Astrocyte (in vitro differentiated cells and primary cell): ENCODE measurements at regions not wholly inside any gene's neighbourhood (a gene's known extent, or its start where the extent isn't known, plus 50 kb on each side); places are given as distances from the start of the nearest gene placed in this dataset.

Source experiments
- DNase-seq: peaks from one replicate; pipeline ENCODE4 v3.0.0-alpha.2; 2010; ENCODE audit warnings: low read depth
- FAIRE-seq: peaks from 2 replicates; lab custom pipeline; 2011; peaks lifted over from hg19 to GRCh38; lab: Jason Lieb, UNC
- H2AFZ ChIP-seq: 2 replicates; pipeline ENCODE4 v1.6.0; 2012; ENCODE audit warnings: low read depth, low read length, inconsistent platforms
- H3K27ac ChIP-seq: 2 replicates; pipeline ENCODE4 v1.5.1; 2011; ENCODE audit warnings: low read depth, low read length, inconsistent platforms
- H3K27me3 ChIP-seq: 2 replicates; pipeline ENCODE4 v1.6.0; 2011; ENCODE audit warnings: low read length, inconsistent platforms; ENCODE audit not compliant: insufficient read depth
- H3K36me3 ChIP-seq: 2 replicates; pipeline ENCODE4 v1.5.1; 2011; ENCODE audit warnings: low read length, inconsistent platforms; ENCODE audit not compliant: insufficient read depth
- H3K4me1 ChIP-seq: 2 replicates; pipeline ENCODE4 v1.5.1; 2011; ENCODE audit warnings: low read length, inconsistent platforms; ENCODE audit not compliant: insufficient read depth
- H3K4me2 ChIP-seq: 2 replicates; pipeline ENCODE4 v1.6.0; 2012; ENCODE audit warnings: low read length, inconsistent platforms
- H3K4me3 ChIP-seq: 2 replicates; pipeline ENCODE4 v1.5.1; 2011; ENCODE audit warnings: low read depth, mild to moderate bottlenecking, low read length, inconsistent platforms; ENCODE audit not compliant: insufficient read depth
- H3K79me2 ChIP-seq: 2 replicates; pipeline ENCODE4 v1.6.0; 2012; ENCODE audit warnings: mild to moderate bottlenecking, low read length, inconsistent platforms; ENCODE audit not compliant: insufficient read depth
- H3K9ac ChIP-seq: 2 replicates; pipeline ENCODE4 v1.6.0; 2012; ENCODE audit warnings: mild to moderate bottlenecking, low read length, inconsistent platforms
- H3K9me3 ChIP-seq: 2 replicates; pipeline ENCODE4 v1.5.1; 2012; ENCODE audit warnings: low read depth, mild to moderate bottlenecking, low read length, inconsistent platforms; ENCODE audit not compliant: insufficient read depth
- H4K20me1 ChIP-seq: 2 replicates; pipeline ENCODE4 v1.6.0; 2012; ENCODE audit warnings: low read length, inconsistent platforms; ENCODE audit not compliant: insufficient read depth
- H3K27ac Mint-ChIP-seq: one replicate; pipeline ENCODE4 v1.8.0; 2021; ENCODE audit warnings: mild to moderate bottlenecking, mixed read lengths; ENCODE audit not compliant: unreplicated experiment
- H3K27me3 Mint-ChIP-seq: one replicate; pipeline ENCODE4 v1.8.0; 2021; ENCODE audit warnings: low read depth, mixed read lengths; ENCODE audit not compliant: unreplicated experiment
- H3K36me3 Mint-ChIP-seq: one replicate; pipeline ENCODE4 v1.8.0; 2021; ENCODE audit warnings: low read depth, mixed read lengths; ENCODE audit not compliant: unreplicated experiment
- H3K4me1 Mint-ChIP-seq: one replicate; pipeline ENCODE4 v1.8.0; 2021; ENCODE audit warnings: low read depth, mixed read lengths; ENCODE audit not compliant: unreplicated experiment
- H3K4me3 Mint-ChIP-seq: one replicate; pipeline ENCODE4 v1.8.0; 2021; ENCODE audit warnings: mild to moderate bottlenecking, moderate library complexity, mixed read lengths; ENCODE audit not compliant: unreplicated experiment
- H3K9me3 Mint-ChIP-seq: one replicate; pipeline ENCODE4 v1.8.0; 2021; ENCODE audit warnings: mild to moderate bottlenecking, mixed read lengths; ENCODE audit not compliant: unreplicated experiment
- EZH2 ChIP-seq: IDR thresholded peaks from 2 replicates; pipeline ENCODE4 v1.6.1; 2012; ENCODE audit warnings: mild to moderate bottlenecking, low read length, inconsistent platforms; ENCODE audit not compliant: insufficient read depth
- TF ChIP-seq, protein P1 (sequence below): IDR thresholded peaks from 2 replicates; pipeline ENCODE4 v1.5.1; 2011; ENCODE audit warnings: low read depth, mild to moderate bottlenecking, inconsistent platforms, low read length, moderate library complexity; ENCODE audit not compliant: insufficient read depth

DNA sequence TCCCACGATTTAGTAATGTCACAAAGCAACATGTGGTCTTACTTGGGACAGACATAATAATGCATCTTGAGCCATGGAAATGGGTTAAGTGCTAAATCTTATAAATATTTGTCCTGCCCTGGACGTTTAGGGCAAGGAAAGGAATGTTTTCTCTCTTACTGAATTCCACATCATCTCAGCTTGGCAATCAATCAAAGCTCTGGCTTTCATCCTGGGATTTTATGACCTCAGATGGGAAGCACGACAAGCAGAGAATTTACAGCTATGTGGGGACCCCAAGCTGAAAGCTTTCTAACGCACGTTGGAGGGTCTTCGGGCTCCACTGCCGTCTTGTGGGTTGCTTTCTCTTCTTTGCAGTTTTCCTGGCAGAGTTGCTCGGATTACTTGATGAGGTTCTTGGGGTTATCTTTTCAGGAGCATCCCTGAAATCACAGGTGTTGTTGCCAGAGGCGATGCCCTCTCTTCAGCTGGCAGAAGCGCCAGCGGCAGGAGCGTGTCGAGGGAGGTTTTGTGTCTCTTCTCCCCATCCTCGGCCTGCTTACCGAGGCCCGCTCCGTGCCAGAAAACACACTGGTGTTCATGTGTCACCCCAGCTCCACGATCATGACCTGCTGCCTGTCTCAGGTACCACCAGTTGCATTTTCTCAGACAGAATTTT, 73.4 kb upstream of the FRMD1 start:
- no peaks in the 10 kb centered on the region for H3K36me3 ChIP-seq
- no peaks in the 10 kb centered on the region for H3K9me3 ChIP-seq
- peaks cover 18% of the 10 kb centered on the region for H3K4me1 ChIP-seq
- H3K27ac Mint-ChIP-seq, result no peak overlapping the region
- peaks cover 22% of the 10 kb centered on the region for H3K27me3 Mint-ChIP-seq
- DNase-seq, result no peak
- no peak for TF ChIP-seq EZH2
- TF ChIP-seq, protein P1, sequence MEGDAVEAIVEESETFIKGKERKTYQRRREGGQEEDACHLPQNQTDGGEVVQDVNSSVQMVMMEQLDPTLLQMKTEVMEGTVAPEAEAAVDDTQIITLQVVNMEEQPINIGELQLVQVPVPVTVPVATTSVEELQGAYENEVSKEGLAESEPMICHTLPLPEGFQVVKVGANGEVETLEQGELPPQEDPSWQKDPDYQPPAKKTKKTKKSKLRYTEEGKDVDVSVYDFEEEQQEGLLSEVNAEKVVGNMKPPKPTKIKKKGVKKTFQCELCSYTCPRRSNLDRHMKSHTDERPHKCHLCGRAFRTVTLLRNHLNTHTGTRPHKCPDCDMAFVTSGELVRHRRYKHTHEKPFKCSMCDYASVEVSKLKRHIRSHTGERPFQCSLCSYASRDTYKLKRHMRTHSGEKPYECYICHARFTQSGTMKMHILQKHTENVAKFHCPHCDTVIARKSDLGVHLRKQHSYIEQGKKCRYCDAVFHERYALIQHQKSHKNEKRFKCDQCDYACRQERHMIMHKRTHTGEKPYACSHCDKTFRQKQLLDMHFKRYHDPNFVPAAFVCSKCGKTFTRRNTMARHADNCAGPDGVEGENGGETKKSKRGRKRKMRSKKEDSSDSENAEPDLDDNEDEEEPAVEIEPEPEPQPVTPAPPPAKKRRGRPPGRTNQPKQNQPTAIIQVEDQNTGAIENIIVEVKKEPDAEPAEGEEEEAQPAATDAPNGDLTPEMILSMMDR, result no peak
- no peak overlapping the region for H3K4me3 Mint-ChIP-seq
- peaks cover 12% of the 10 kb centered on the region for H3K27me3 ChIP-seq
- H3K4me2 ChIP-seq, result no peak overlapping the region
- H2AFZ ChIP-seq, result no peak overlapping the region
- H3K36me3 Mint-ChIP-seq, result no peaks in the 10 kb centered on the region
- H3K4me1 Mint-ChIP-seq, result peaks cover 29% of the 10 kb centered on the region
- H4K20me1 ChIP-seq, result no peaks in the 10 kb centered on the region
- no peak overlapping the region for H3K4me3 ChIP-seq
- peaks cover under 1% of the 10 kb centered on the region for H3K9me3 Mint-ChIP-seq
- no peak overlapping the region for H3K9ac ChIP-seq
- no peaks in the 10 kb centered on the region for H3K79me2 ChIP-seq
- no peak for FAIRE-seq
- H3K27ac ChIP-seq, result no peak overlapping the region

DNA sequence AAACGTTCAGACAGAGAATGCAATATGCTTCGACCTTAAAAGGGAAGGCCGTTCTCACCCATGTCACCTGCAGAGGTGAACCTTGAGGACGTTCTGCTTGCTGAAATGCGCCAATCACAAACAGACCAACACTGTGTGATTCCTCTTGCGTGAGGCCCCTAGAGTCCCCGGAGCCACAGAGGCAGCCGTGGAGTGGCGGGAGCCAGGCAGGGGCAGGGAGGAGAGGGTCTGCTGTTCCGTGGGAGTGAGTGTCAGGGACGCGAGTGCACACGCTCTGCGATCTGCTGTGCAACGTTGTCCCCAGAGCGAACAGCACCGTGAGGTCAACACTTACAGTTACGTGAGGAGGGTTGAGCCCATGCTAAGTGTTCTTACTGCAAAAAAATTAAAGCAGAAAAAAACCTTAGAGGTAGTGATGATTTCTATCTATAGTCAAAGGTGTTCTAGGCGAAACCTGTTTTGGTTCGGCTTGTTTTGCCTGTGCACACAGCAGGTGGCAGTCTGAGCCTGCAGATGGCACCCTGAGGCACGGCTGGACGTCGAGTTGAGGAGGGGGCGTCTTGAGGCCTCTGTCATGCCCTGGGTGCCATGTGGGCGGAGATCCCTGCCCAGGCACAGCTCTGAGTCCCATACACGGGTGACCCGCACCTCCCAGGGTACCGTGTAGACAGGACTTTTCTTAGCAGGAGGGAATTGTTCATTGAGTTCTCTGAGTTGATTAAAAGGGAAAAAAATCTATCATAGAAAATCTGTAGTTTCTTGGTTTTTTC, 71.7 kb upstream of the FRMD1 start:
- FAIRE-seq, result no peak

More for the DNA sequence above, 71.7 kb upstream of the FRMD1 start:
- no peaks in the 10 kb centered on the region for H3K36me3 ChIP-seq
- H3K9me3 Mint-ChIP-seq, result peaks cover 5% of the 10 kb centered on the region
- no peak for DNase-seq
- H3K4me2 ChIP-seq, result no peak overlapping the region
- peaks cover 12% of the 10 kb centered on the region for H3K27me3 ChIP-seq
- no peak overlapping the region for H3K27ac Mint-ChIP-seq
- H3K9ac ChIP-seq, result no peak overlapping the region
- no peaks in the 10 kb centered on the region for H4K20me1 ChIP-seq
- H3K4me1 ChIP-seq, result peaks cover 9% of the 10 kb centered on the region
- no peak overlapping the region for H3K4me3 Mint-ChIP-seq
- TF ChIP-seq, protein P1, result no peak
- no peak for TF ChIP-seq EZH2
- no peak overlapping the region for H2AFZ ChIP-seq
- H3K4me3 ChIP-seq, result no peak overlapping the region
- no peaks in the 10 kb centered on the region for H3K79me2 ChIP-seq
- no peaks in the 10 kb centered on the region for H3K9me3 ChIP-seq
- peaks cover 22% of the 10 kb centered on the region for H3K27me3 Mint-ChIP-seq
- H3K27ac ChIP-seq, result no peak overlapping the region
- peaks cover 13% of the 10 kb centered on the region for H3K4me1 Mint-ChIP-seq
- H3K36me3 Mint-ChIP-seq, result no peaks in the 10 kb centered on the region
